HG03378 (cell line): ENCODE measurements at regions not wholly inside any gene's neighbourhood (a gene's known extent, or its start where the extent isn't known, plus 50 kb on each side); places are given as distances from the start of the nearest gene placed in this dataset.
"Not testable (repeated sequence)": the region's sequence is repeated elsewhere in the genome, so short reads cannot be mapped to it uniquely, and the experiment has no call there.

ENCODE experiments used
- ATAC-seq: cut with Tn5 transposase; IDR thresholded peaks from one replicate; pipeline ENCODE4 v1.9.1; 2021; ENCODE audit warnings: mild to moderate bottlenecking, moderate library complexity; ENCODE audit not compliant: unreplicated experiment

DNA sequence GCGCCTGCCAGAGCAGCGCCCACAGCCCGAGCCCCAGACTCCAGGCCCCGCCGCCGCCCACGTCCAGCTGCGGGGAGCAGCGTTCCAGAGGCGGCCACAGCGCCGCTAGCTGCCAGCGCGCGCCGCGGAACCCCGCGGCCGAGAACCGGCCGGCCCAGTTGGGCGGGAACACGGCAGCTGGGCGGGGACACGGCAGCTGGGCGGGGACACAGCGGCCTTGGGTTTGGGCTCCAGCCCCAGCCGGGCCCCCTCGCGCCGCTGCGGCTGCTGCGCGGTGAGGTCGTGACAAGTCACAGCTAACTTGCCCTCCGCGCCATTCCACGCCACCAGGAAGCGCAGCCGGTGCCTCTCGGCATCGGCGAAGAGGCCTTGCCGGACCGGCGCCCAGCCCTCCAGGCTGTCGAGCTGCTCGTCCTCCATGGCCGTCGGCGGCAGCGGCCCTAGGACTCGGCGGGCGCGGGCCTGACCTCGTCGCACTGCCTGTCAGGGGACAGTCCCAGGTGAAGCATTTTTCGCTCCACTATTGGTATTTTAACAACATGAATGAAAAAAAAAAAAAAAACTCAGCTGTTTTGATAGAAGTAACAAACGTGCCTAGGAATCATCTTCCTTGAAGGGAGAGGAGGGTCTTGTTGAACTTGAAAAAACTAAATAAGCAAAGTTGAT, 56.6 kb upstream of the GOLGA8N start:
- peak; percentile 71 for ATAC-seq

DNA sequence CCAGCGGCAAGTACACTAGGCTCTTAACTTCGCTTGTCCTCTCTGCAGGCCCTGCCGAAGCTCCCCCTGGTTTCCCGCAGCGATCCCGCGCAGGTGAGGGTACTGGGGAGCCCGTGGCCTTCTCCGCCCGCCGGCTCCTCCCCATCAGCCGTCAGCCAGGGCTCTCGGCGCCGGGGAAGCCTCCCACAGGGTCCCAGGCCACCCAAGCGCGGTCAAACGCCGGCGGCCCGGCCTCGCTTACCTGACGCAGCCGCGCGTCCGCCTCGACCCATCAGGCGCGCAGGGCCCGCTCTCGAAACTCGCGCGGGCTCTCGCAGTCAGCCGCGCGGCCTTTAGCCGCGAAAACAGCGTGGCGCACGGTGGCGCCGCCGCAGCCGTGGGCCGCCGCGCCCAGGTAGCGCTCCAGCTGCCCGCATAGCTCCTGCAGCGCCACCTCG, 57.2 kb upstream of the GOLGA8N start:
- ATAC-seq: not testable (repeated sequence)

DNA sequence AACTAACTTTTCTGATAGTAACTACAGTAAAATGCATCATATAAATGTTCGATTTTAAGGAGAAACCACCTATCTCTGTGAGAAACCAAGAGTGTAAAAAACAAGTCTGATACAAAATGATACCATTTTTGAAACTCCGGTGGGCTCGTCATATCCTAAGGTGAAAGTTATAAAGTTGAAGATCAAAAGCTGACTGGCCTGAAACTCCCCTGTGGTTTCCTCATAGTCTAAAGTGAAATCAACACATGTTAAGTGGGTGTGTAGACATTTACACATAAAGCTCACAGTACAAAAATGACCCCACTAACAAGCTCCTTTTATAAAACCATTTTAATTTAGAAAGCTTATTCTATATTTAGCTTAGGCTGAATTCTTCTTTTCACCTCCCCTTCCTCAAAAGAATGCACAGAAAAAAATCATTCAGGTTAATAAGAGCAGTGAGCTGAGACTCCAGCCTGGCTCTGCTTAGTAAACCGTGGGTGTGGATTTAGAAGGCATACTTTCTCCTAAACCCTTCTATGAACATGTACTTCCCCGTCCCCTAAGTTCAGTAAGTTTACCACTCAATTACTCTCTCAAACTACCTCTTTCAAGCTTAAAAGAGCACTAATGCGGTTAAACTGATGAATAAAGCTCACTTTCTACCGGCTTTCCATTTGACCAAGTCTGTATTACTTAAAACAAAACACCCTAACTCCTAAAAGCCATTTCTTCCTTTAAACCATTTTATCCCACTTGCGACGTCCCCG, 57.9 kb upstream of the GOLGA8N start:
- peak; percentile 48 for ATAC-seq

DNA sequence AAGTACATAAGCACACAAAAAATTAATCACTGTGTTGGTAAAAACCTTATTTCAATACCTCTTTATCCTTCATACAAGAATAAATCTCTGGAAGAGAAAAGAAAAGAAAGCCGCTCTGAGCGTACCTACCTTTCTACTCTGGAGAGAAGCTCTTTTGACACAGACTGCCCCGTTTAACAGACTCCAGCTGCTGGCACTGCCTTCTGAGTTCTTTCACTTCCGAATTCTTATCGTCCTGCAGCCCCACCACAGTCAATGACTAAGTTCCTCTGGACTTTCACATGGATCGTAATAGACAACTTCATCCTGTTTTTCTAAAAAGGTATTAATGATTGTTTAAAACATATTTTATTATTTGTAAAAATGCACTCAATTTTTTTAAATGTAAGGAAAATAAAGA, 67.5 kb upstream of the GOLGA8O start:
- not testable (repeated sequence) for ATAC-seq

DNA sequence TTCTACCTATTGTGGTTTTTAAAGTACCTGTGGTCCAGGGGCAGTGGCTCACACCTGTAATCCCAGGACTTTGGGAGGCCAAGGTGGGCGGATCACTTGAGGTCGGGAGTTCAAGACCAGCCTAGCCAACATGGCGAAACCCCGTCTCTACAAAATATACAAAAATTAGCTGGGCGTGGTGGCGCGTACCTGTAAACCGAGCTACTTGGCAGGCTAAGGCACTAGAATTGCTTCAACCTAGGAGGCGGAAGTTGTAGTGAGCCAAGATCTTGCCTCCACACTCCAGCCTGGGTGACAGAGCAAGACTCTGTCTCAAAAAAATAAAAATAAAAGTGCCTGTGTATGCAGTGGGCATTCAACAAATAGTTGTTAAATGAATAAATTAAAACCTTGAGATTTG, 67.0 kb upstream of the GOLGA8O start:
- not testable (repeated sequence) for ATAC-seq

DNA sequence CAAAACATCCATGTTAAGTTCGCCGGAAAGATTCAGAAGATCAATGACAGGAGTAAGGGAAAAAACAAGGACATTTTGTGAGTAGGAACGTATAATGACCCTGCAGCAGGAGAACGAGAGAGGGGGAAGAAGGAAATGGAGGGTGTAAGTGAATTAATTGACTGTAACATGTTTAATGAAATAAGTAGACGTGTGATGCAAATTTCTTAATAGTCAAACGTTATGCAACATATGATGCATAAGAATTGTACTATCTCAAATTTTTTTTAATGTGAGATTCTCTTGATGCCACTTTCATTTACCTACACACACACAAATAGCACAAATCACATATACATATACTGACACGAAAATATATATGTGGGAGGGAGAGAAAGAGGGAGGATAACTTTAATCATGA, 63.5 kb upstream of the GOLGA8O start:
- ATAC-seq: not testable (repeated sequence)

DNA sequence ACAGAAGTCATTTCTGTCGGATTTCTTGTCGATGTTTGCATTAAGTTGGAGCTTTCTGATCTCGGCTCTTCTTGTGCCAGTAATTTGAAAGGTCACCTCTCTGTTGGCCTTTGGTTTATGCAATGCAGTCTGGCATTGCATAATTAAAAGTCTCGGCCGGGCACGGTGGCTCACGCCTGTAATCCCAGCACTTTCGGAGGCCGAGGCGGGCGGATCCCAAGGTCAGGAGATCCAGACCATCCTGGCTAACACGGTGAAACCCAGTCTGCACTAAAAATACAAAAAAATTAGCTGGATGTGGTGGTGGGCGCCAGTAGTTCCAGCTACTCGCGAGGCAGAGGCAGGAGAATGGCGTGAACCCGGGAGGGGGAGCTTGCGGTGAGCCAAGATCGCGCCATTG, 62.6 kb upstream of the GOLGA8O start:
- ATAC-seq: not testable (repeated sequence)

DNA sequence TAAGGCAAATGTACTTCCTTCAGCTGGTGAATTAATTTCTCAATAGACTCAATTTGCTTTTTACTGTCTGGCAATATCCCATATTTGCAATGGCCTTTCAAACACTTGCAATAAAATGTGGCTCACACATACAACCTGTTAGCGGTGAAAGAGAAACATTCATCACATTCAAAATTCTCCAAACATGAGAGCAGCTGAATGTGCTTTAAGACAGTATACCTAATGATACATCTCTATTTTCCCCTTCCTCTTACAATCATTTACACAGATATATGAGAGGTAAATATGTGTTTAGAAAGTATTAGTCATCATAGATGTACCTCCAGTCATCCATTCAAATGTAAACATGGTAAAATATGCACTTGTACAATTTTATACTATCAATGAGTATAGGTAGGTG, 61.5 kb upstream of the GOLGA8O start:
- not testable (repeated sequence) for ATAC-seq

DNA sequence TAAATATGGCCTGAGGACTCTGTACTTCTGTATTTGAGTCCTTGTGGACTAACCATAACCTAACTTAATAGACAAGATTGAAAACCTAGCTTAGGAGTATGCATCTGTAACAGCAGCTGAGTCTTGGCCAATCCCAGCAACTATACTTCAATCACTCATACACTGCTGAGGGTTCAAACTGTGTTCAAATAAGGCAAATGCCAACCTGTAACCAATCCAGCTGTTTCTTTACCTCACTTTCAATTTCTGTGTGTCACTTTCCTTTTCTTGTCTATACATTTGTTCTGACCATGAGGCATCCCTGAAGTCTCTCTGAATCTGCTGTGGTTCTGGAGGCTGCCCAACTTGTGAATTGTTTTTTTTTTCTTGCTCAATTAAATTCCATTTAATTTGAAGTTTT, 57.9 kb upstream of the GOLGA8O start:
- ATAC-seq: not testable (repeated sequence)

DNA sequence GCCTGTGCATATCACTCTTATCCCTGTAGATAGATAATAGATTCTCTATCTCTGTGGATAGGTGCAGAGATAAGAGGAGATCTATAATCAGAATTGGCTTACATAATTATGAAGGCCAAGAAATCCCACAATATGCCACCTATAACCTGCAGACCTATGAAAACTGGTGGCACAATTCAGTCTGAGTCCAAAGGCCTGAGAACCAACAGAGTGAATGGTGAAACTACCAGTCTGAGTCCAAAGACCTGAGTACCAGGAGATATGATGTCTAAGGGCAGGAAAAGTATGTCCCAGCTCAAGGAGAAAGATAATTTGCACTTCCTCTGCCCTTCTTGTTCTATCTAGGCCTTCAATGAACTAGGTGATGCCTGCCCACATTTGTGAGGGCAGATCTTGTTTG, 54.6 kb upstream of the GOLGA8O start:
- not testable (repeated sequence) for ATAC-seq

DNA sequence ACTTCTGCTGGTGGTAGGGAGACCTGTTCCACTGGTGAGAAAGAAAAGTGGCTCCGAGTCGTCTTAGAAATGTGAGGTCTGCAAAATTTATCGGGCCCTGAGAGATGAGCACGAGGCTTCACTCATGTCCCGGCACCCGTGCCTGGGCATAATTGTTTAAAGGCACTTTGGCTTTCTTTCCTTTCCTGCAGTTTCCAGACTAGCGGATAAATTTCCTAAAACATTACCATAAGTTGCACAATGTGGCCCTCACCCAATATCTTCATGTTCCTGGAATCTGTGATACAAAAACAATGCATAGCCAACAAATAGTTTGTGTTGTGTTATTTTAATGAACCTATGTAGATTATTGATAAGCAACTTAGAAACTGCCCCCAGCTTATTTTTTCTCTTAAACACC, 52.6 kb upstream of the GOLGA8O start:
- ATAC-seq: not testable (repeated sequence)

DNA sequence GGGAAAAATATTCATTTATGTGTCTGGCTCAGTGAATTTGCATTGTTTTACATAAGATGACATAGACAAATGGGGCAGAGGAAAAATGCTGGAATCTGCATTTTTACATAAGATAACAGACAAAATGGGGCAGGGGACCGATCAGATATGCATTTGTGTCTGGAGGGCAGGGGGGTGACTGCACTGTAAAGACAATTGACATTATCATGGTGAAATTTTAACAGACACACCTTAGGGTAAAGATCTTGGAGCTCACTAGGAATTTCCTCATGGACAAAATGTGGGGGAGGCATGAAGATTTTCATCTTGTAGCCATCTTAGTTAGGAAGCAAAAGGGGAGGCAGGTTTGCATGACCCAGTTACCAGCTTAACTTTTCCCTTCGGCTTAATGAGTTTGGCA, 51.4 kb upstream of the GOLGA8O start:
- ATAC-seq: not testable (repeated sequence)

DNA sequence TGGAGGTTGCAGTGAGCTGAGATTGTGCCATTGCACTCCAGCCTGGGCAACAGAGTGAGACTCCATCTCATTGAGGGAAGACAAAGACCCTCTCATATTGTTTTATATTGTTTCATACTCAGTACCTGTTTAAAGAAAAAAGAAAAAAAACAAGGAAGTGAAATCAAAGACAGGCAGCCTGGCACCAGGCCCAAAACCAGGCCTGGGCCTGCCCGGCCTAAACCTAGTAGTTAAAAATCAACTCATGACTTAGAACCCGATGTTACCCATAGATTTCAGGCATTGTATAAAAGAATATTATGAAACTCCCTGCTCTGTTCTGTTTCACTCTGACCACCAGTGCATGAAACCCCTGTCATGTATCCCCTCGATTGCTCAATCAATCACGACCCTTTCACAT, 50.2 kb upstream of the GOLGA8O start:
- not testable (repeated sequence) for ATAC-seq
